SK-N-SH (cell line): ENCODE measurements at regions not wholly inside any gene's neighbourhood (a gene's known extent, or its start where the extent isn't known, plus 50 kb on each side); places are given as distances from the start of the nearest gene placed in this dataset.

Source experiments
- CTCF ChIA-PET: fragments of 300-600, 350-600 bp; formaldehyde crosslinking; extraction: SDS; loops from one replicate; lab custom pipeline; 2021; lab: Yijun Ruan, JAX
- POLR2A ChIA-PET: fragments of 350-600 bp; sonication (Branson Sonifier 250); formaldehyde crosslinking; extraction: SDS; loops from one replicate; lab custom pipeline; 2020; ENCODE audit warnings: antibody characterized with exemption, inconsistent platforms; lab: Yijun Ruan, JAX
- DNase-seq: peaks from one replicate; pipeline ENCODE4 v3.0.0; 2012
- H2AFZ ChIP-seq: fragments of 200-600 bp; sonication (generic); 2 replicates; pipeline ENCODE4 v1.8.1; 2016; ENCODE audit warnings: antibody characterized with exemption, mild to moderate bottlenecking, low read depth
- H3F3A ChIP-seq: fragments of 200-600 bp; sonication (generic); replicated peaks from 2 replicates; pipeline ENCODE3; 2016; ENCODE audit warnings: antibody characterized with exemption, mild to moderate bottlenecking; ENCODE audit not compliant: insufficient read depth
- H3K27ac ChIP-seq, 2 experiments: fragments of 200-500 bp in 1 of 2; fragments of 200-600 bp in 1 of 2; sonication (Bioruptor generic) in 1 of 2; sonication (generic), shearing (Covaris generic) in 1 of 2; 2 replicates each; pipeline versions ENCODE4 v1.5.1 to v1.6.1; 2014 to 2016; ENCODE audit warnings: low read depth in 2 of 2, inconsistent platforms in 1 of 2, low read length in 1 of 2, mild to moderate bottlenecking in 1 of 2, mixed read lengths in 1 of 2
- H3K27me3 ChIP-seq: fragments of 200-600 bp; sonication (generic), shearing (Covaris generic); 2 replicates; pipeline ENCODE4 v1.6.1; 2016; ENCODE audit warnings: mixed run types; ENCODE audit not compliant: insufficient read depth
- H3K36me3 ChIP-seq, 2 experiments: fragments of 200-500 bp in 1 of 2; fragments of 200-600 bp in 1 of 2; sonication (Bioruptor generic) in 1 of 2; sonication (generic) in 1 of 2; replicated peaks in 1 of 2; 2 replicates each; pipeline versions ENCODE3 to v1.5.1; 2014 to 2016; ENCODE audit warnings: low read length in 1 of 2, mild to moderate bottlenecking in 1 of 2; ENCODE audit not compliant: insufficient read depth in 2 of 2, control insufficient read depth in 1 of 2
- H3K4me1 ChIP-seq, 2 experiments: fragments of 200-500 bp in 1 of 2; fragments of 200-600 bp in 1 of 2; sonication (Bioruptor generic) in 1 of 2; sonication (generic), shearing (Covaris generic) in 1 of 2; 2 replicates each; pipeline versions ENCODE4 v1.5.1 to v1.6.1; 2014 to 2016; ENCODE audit warnings: low read depth in 1 of 2, low read length in 1 of 2, mixed run types in 1 of 2; ENCODE audit not compliant: insufficient read depth in 2 of 2, control insufficient read depth in 1 of 2
- H3K4me2 ChIP-seq: fragments of 200-600 bp; sonication (generic), shearing (Covaris generic); 2 replicates; pipeline ENCODE4 v1.6.1; 2017; ENCODE audit warnings: mixed run types
- H3K4me3 ChIP-seq, 2 experiments: fragments of 200-500 bp in 1 of 2; fragments of 200-600 bp in 1 of 2; sonication (Bioruptor generic) in 1 of 2; sonication (generic), shearing (Covaris generic) in 1 of 2; 2 replicates each; pipeline versions ENCODE4 v1.5.1 to v1.8.1; 2014 to 2016; ENCODE audit warnings: low read depth in 2 of 2, inconsistent platforms in 1 of 2, low read length in 1 of 2, mild to moderate bottlenecking in 1 of 2, mixed read lengths in 1 of 2, moderate library complexity in 1 of 2
- H3K79me2 ChIP-seq: fragments of 200-600 bp; sonication (generic); 2 replicates; pipeline ENCODE4 v1.8.1; 2017; ENCODE audit warnings: mild to moderate bottlenecking; ENCODE audit not compliant: insufficient read depth
- H3K9ac ChIP-seq: fragments of 200-600 bp; sonication (generic); 2 replicates; pipeline ENCODE4 v1.6.1; 2017; ENCODE audit warnings: mixed run types
- H3K9me2 ChIP-seq: fragments of 200-600 bp; sonication (generic); 2 replicates; pipeline ENCODE4 v1.6.1; 2017; ENCODE audit warnings: mixed run types
- H3K9me3 ChIP-seq: fragments of 200-600 bp; sonication (generic); 2 replicates; pipeline ENCODE4 v1.6.1; 2017; ENCODE audit warnings: mixed run types, mild to moderate bottlenecking, moderate library complexity
- H4K20me1 ChIP-seq: fragments of 200-600 bp; sonication (generic); 2 replicates; pipeline ENCODE4 v1.6.1; 2017; ENCODE audit warnings: mild to moderate bottlenecking, mixed run types; ENCODE audit not compliant: insufficient read depth
- EP300 ChIP-seq, 2 experiments: IDR thresholded peaks; 2 replicates each; pipeline versions ENCODE4 v1.4.0 to v1.6.1; 2012; ENCODE audit warnings: borderline replicate concordance in 1 of 2, low read depth in 1 of 2, low read length in 1 of 2
- MXI1 ChIP-seq: IDR thresholded peaks from 2 replicates; pipeline ENCODE4 v1.6.1; 2012; ENCODE audit warnings: mild to moderate bottlenecking, low read depth, low read length, improper control_type of control experiment
- RXRA ChIP-seq: IDR thresholded peaks from 2 replicates; pipeline ENCODE4 v1.4.0; 2012; ENCODE audit warnings: low read depth, mild to moderate bottlenecking, borderline replicate concordance
- SMC3 ChIP-seq: IDR thresholded peaks from 2 replicates; pipeline ENCODE4 v1.6.1; 2012; ENCODE audit warnings: low read depth, low read length, improper control_type of control experiment
- TEAD4 ChIP-seq: IDR thresholded peaks from 2 replicates; pipeline ENCODE4 v1.4.0; 2012; ENCODE audit warnings: mild to moderate bottlenecking, borderline replicate concordance; ENCODE audit not compliant: insufficient read depth
- YY1 ChIP-seq: IDR thresholded peaks from 2 replicates; pipeline ENCODE4 v1.4.0; 2012; ENCODE audit warnings: low read depth, mild to moderate bottlenecking
- TF ChIP-seq, protein P1 (sequence below): IDR thresholded peaks from 2 replicates; pipeline ENCODE4 v1.4.0; 2012; ENCODE audit warnings: low read depth
- TF ChIP-seq, protein P2 (sequence below): fragments of 200-600 bp; sonication (generic); IDR thresholded peaks from 2 replicates; pipeline ENCODE4 v1.6.1; 2017; ENCODE audit warnings: antibody characterized with exemption, mild to moderate bottlenecking, moderate library complexity
- TF ChIP-seq, protein P3 (sequence below): fragments of 150-350 bp; IDR thresholded peaks from 2 replicates; pipeline ENCODE4 v1.6.1; 2017; ENCODE audit warnings: antibody characterized with exemption, low read length, low read depth, borderline replicate concordance
- TF ChIP-seq, protein P4 (sequence below): fragments of 150-350 bp; IDR thresholded peaks from 2 replicates; pipeline ENCODE4 v1.6.1; 2016; ENCODE audit warnings: mild to moderate bottlenecking, low read depth, low read length
- TF ChIP-seq, protein P5 (sequence below): IDR thresholded peaks from 2 replicates; pipeline ENCODE4; 2012

DNA sequence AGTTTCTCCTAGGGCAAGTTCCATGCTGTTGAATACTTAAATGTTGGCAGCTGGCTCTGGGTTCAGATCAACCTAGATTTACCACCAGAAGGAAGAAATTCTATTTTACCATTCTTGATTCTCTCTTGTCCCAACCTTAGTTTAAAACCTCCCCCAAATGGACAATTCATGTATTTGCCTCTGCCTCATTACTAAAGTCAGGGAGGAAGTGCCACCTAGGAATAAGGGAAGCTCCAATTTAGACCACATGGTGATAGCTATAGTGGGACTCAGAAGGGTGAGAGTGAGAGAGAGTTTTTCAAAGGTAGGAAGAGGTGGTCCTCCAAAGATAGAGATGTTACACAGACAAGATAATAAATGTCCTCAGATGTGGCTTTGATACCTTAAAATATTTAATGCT is 53.4 kb upstream of the PAM start:
- POLR2A ChIA-PET: no interaction called here

More for the DNA sequence above, 53.4 kb upstream of the PAM start:
- DNase-seq: no peak
- H3F3A ChIP-seq: no peaks in the 10 kb centered on the region
- TF ChIP-seq, protein P1, sequence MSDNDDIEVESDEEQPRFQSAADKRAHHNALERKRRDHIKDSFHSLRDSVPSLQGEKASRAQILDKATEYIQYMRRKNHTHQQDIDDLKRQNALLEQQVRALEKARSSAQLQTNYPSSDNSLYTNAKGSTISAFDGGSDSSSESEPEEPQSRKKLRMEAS: no peak
- TF ChIP-seq, protein P2, sequence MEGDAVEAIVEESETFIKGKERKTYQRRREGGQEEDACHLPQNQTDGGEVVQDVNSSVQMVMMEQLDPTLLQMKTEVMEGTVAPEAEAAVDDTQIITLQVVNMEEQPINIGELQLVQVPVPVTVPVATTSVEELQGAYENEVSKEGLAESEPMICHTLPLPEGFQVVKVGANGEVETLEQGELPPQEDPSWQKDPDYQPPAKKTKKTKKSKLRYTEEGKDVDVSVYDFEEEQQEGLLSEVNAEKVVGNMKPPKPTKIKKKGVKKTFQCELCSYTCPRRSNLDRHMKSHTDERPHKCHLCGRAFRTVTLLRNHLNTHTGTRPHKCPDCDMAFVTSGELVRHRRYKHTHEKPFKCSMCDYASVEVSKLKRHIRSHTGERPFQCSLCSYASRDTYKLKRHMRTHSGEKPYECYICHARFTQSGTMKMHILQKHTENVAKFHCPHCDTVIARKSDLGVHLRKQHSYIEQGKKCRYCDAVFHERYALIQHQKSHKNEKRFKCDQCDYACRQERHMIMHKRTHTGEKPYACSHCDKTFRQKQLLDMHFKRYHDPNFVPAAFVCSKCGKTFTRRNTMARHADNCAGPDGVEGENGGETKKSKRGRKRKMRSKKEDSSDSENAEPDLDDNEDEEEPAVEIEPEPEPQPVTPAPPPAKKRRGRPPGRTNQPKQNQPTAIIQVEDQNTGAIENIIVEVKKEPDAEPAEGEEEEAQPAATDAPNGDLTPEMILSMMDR: no peak
- TF ChIP-seq, protein P3, sequence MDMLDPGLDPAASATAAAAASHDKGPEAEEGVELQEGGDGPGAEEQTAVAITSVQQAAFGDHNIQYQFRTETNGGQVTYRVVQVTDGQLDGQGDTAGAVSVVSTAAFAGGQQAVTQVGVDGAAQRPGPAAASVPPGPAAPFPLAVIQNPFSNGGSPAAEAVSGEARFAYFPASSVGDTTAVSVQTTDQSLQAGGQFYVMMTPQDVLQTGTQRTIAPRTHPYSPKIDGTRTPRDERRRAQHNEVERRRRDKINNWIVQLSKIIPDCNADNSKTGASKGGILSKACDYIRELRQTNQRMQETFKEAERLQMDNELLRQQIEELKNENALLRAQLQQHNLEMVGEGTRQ: no peak
- TF ChIP-seq SMC3: no peak
- TF ChIP-seq, protein P4, sequence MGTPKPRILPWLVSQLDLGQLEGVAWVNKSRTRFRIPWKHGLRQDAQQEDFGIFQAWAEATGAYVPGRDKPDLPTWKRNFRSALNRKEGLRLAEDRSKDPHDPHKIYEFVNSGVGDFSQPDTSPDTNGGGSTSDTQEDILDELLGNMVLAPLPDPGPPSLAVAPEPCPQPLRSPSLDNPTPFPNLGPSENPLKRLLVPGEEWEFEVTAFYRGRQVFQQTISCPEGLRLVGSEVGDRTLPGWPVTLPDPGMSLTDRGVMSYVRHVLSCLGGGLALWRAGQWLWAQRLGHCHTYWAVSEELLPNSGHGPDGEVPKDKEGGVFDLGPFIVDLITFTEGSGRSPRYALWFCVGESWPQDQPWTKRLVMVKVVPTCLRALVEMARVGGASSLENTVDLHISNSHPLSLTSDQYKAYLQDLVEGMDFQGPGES: no peak
- TF ChIP-seq RXRA: no peak
- no peak for TF ChIP-seq TEAD4
- TF ChIP-seq YY1: no peak
- TF ChIP-seq, protein P5, sequence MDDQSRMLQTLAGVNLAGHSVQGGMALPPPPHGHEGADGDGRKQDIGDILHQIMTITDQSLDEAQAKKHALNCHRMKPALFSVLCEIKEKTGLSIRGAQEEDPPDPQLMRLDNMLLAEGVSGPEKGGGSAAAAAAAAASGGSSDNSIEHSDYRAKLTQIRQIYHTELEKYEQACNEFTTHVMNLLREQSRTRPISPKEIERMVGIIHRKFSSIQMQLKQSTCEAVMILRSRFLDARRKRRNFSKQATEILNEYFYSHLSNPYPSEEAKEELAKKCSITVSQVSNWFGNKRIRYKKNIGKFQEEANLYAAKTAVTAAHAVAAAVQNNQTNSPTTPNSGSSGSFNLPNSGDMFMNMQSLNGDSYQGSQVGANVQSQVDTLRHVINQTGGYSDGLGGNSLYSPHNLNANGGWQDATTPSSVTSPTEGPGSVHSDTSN: no peak
- TF ChIP-seq EP300 (IDR thresholded peaks at IDR 0.05; ENCODE audit: borderline replicate concordance in 1 of 2, low read depth in 1 of 2, low read length in 1 of 2): no peak
- no peak for TF ChIP-seq MXI1
- H3K9me3 ChIP-seq: no peaks in the 10 kb centered on the region
- no peak overlapping the region for H3K27ac ChIP-seq
- H3K27me3 ChIP-seq: no peaks in the 10 kb centered on the region
- H2AFZ ChIP-seq: no peak overlapping the region
- H4K20me1 ChIP-seq: no peaks in the 10 kb centered on the region
- CTCF ChIA-PET: interaction anchor here (0.8 to 1.9 kb wide), 5 partner anchors 8 to 165 kb away, joined by 3 to 10 read pairs (median 3); no protein-coding TSS in a partner anchor
- H3K9ac ChIP-seq: no peak overlapping the region
- H3K4me1 ChIP-seq: no peaks in the 10 kb centered on the region; a peak in 1 of 4 replicates
- H3K4me2 ChIP-seq: no peak overlapping the region
- no peaks in the 10 kb centered on the region for H3K9me2 ChIP-seq
- no peaks in the 10 kb centered on the region for H3K79me2 ChIP-seq
- no peak overlapping the region for H3K4me3 ChIP-seq
- H3K36me3 ChIP-seq: no peaks in the 10 kb centered on the region
